ENCODE measurements at regions not wholly inside any gene's neighbourhood (a gene's known extent, or its start where the extent isn't known, plus 50 kb on each side); places are given as distances from the start of the nearest gene placed in this dataset.

- H2BK15ac ChIP-seq (ENCODE audit: low read depth, low read length), result no peak overlapping the region
- no peaks in the 10 kb centered on the region for H3K9me3 Mint-ChIP-seq
- no peaks in the 10 kb centered on the region for H3K27me3 ChIP-seq (ENCODE audit: insufficient read depth, low read length)
- H3K79me1 ChIP-seq (ENCODE audit: insufficient read depth, low read depth, low read length, poor library complexity, severe bottlenecking), result no peaks in the 10 kb centered on the region
- H3K4me1 ChIP-seq (ENCODE audit: insufficient read depth, low read length), result no peaks in the 10 kb centered on the region
- H3K27ac Mint-ChIP-seq, result no peak overlapping the region
- no peak overlapping the region for H3K56ac ChIP-seq (ENCODE audit: insufficient read length, low read depth, low read length)
- no CpG with 5 or more reads among the region's 1 CpG for WGBS (ENCODE audit: extremely low coverage, insufficient read length, low lambda C conversion rate)
- H3K27ac ChIP-seq (ENCODE audit: insufficient read length, low read depth, low read length), result no peak overlapping the region
- no peak overlapping the region for H3K9ac ChIP-seq (ENCODE audit: extremely low read depth, insufficient read length, low read length)
- H2AK5ac ChIP-seq (ENCODE audit: insufficient read length, low read length), result no peak overlapping the region
- H4K91ac ChIP-seq (ENCODE audit: insufficient read length, low read depth, low read length), result no peak overlapping the region
- no peaks in the 10 kb centered on the region for H3K36me3 Mint-ChIP-seq (ENCODE audit: insufficient read depth in 1 of 3, low read depth in 3 of 3)
- peaks cover 18 to 21% of the 10 kb centered on the region in 2 experiments for H3K4me1 Mint-ChIP-seq
- no peak overlapping the region for H2BK120ac ChIP-seq (ENCODE audit: low read depth, low read length, poor library complexity, severe bottlenecking)
- H2BK20ac ChIP-seq (ENCODE audit: low read depth, low read length, poor library complexity, severe bottlenecking), result no peak overlapping the region
- no peaks in the 10 kb centered on the region for H3K27me3 Mint-ChIP-seq (ENCODE audit: low read depth)
- TF ChIP-seq, protein P1, sequence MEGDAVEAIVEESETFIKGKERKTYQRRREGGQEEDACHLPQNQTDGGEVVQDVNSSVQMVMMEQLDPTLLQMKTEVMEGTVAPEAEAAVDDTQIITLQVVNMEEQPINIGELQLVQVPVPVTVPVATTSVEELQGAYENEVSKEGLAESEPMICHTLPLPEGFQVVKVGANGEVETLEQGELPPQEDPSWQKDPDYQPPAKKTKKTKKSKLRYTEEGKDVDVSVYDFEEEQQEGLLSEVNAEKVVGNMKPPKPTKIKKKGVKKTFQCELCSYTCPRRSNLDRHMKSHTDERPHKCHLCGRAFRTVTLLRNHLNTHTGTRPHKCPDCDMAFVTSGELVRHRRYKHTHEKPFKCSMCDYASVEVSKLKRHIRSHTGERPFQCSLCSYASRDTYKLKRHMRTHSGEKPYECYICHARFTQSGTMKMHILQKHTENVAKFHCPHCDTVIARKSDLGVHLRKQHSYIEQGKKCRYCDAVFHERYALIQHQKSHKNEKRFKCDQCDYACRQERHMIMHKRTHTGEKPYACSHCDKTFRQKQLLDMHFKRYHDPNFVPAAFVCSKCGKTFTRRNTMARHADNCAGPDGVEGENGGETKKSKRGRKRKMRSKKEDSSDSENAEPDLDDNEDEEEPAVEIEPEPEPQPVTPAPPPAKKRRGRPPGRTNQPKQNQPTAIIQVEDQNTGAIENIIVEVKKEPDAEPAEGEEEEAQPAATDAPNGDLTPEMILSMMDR (conservative IDR thresholded peaks at IDR 0.05), result no peak
- H3K79me2 ChIP-seq (ENCODE audit: insufficient read depth, low read length), result no peaks in the 10 kb centered on the region
- no peak overlapping the region for H3K4me2 ChIP-seq (ENCODE audit: insufficient read depth, insufficient read length, low read length)
- H3T11ph ChIP-seq (ENCODE audit: low read length), result no peak overlapping the region
- no peak overlapping the region for H4K5ac ChIP-seq (ENCODE audit: insufficient read length, low read depth, low read length)
- H3K4ac ChIP-seq (ENCODE audit: low read depth, low read length), result no peak overlapping the region
- H3K23ac ChIP-seq (ENCODE audit: insufficient read length, low read depth, low read length), result no peak overlapping the region
- no peaks in the 10 kb centered on the region for H4K20me1 ChIP-seq (ENCODE audit: control insufficient read depth, insufficient read depth, insufficient read length)
- DNase-seq, result no peak
- no peak overlapping the region for H2BK12ac ChIP-seq (ENCODE audit: insufficient read length, low read depth, low read length)
- H3K9me3 ChIP-seq (ENCODE audit: control insufficient read depth, low read depth, low read length), result no peaks in the 10 kb centered on the region
- no peak overlapping the region for H2AFZ ChIP-seq (ENCODE audit: low read length)
- H3K4me3 Mint-ChIP-seq, result no peak overlapping the region
- no peak overlapping the region for H3K14ac ChIP-seq (ENCODE audit: insufficient read depth, low read length)
- no peak overlapping the region for H2BK5ac ChIP-seq (ENCODE audit: insufficient read length, low read length)
- no peak overlapping the region for H4K8ac ChIP-seq (replicated peaks; ENCODE audit: insufficient read length, low read depth, low read length)
- no peaks in the 10 kb centered on the region for H3K23me2 ChIP-seq (ENCODE audit: insufficient read length, low read depth, low read length, poor library complexity, severe bottlenecking)
- H3K18ac ChIP-seq (ENCODE audit: insufficient read length, low read depth, low read length), result no peak overlapping the region
Measured at GRCh38 chr2:49677227-49677626, 522.9 kb upstream of the FSHR start.
